Loucy (cell line): ENCODE measurements at regions not wholly inside any gene's neighbourhood (a gene's known extent, or its start where the extent isn't known, plus 50 kb on each side); places are given as distances from the start of the nearest gene placed in this dataset.

Experiments used
- H2AFZ ChIP-seq: fragments of 200-600 bp; sonication (generic); 2 replicates; pipeline ENCODE4 v1.6.0; 2016; ENCODE audit warnings: antibody characterized with exemption, mild to moderate bottlenecking, low read length, moderate library complexity
- H3F3A ChIP-seq: fragments of 200-600 bp; 2 replicates; pipeline ENCODE4 v1.6.0; 2016; ENCODE audit warnings: antibody characterized with exemption, low read depth, mild to moderate bottlenecking
- H3K27me3 ChIP-seq: fragments of 200-600 bp; sonication (generic); 2 replicates; pipeline ENCODE4 v1.6.1; 2014; ENCODE audit warnings: low read length, mild to moderate bottlenecking; ENCODE audit not compliant: insufficient read depth, poor library complexity, severe bottlenecking
- H3K36me3 ChIP-seq: fragments of 200-600 bp; sonication (generic); 2 replicates; pipeline ENCODE4 v1.6.1; 2016; ENCODE audit warnings: low read length; ENCODE audit not compliant: insufficient read depth
- H3K4me1 ChIP-seq: fragments of 200-600 bp; sonication (generic); 2 replicates; pipeline ENCODE4 v1.5.1; 2014; ENCODE audit warnings: low read length, mild to moderate bottlenecking; ENCODE audit not compliant: insufficient read depth, poor library complexity, severe bottlenecking
- H3K4me2 ChIP-seq: fragments of 200-600 bp; sonication (generic); 2 replicates; pipeline ENCODE4 v1.6.0; 2014; ENCODE audit warnings: antibody characterized with exemption, low read length, low read depth, mild to moderate bottlenecking; ENCODE audit not compliant: poor library complexity, severe bottlenecking
- H3K4me3 ChIP-seq: fragments of 200-600 bp; sonication (generic); 2 replicates; pipeline ENCODE4 v1.5.1; 2014; ENCODE audit warnings: low read length, mild to moderate bottlenecking, mixed read lengths; ENCODE audit not compliant: poor library complexity, severe bottlenecking
- H3K79me2 ChIP-seq: fragments of 200-600 bp; sonication (generic); 2 replicates; pipeline ENCODE4 v1.6.1; 2014; ENCODE audit warnings: low read length; ENCODE audit not compliant: insufficient read depth
- H3K9ac ChIP-seq: fragments of 200-600 bp; sonication (generic); 2 replicates; pipeline ENCODE4 v1.6.0; 2014; ENCODE audit warnings: mild to moderate bottlenecking, low read depth, low read length, moderate library complexity; ENCODE audit not compliant: poor library complexity, severe bottlenecking
- H3K9me2 ChIP-seq: fragments of 200-600 bp; sonication (generic); replicated peaks from 2 replicates; pipeline ENCODE4 v1.6.1; 2016; ENCODE audit warnings: low read depth, low read length, mixed read lengths
- H3K9me3 ChIP-seq: fragments of 200-600 bp; sonication (generic); 2 replicates; pipeline ENCODE4 v1.6.1; 2014; ENCODE audit warnings: mild to moderate bottlenecking, antibody characterized with exemption, low read length, low read depth; ENCODE audit not compliant: insufficient read depth
- H4K20me1 ChIP-seq: fragments of 200-600 bp; sonication (generic); 2 replicates; pipeline ENCODE4 v1.6.0; 2014; ENCODE audit warnings: antibody characterized with exemption, low read length, mild to moderate bottlenecking; ENCODE audit not compliant: insufficient read depth, poor library complexity, severe bottlenecking
- CTCF ChIP-seq: fragments of 200-600 bp; sonication (generic); conservative IDR thresholded peaks from 2 replicates; pipeline ENCODE4 v1.5.1; 2014; ENCODE audit warnings: mild to moderate bottlenecking, antibody characterized with exemption, low read length
- EZH2phosphoT487 ChIP-seq: fragments of 200-600 bp; IDR thresholded peaks from 2 replicates; pipeline ENCODE4 v1.6.1; 2018; ENCODE audit warnings: antibody characterized with exemption, mild to moderate bottlenecking, moderate library complexity, borderline replicate concordance

GRCh38 chrX:25287521-25287920, 271.8 kb upstream of the ARX start:
- Histone ChIP-seq H4K20me1 (no peaks in the 10 kb centered on the region), H2AFZ (no peak overlapping the region), H3K9me2 (no peaks in the 10 kb centered on the region), H3K4me3 (no peak overlapping the region), H3K4me2 (no peak overlapping the region), H3K4me1 (no peaks in the 10 kb centered on the region), H3K9me3 (no peaks in the 10 kb centered on the region), H3F3A (no peaks in the 10 kb centered on the region), H3K27me3 (no peaks in the 10 kb centered on the region), H3K36me3 (no peaks in the 10 kb centered on the region), H3K79me2 (no peaks in the 10 kb centered on the region), H3K9ac (no peak overlapping the region)
- no peak for TF ChIP-seq CTCF
- no peak for TF ChIP-seq EZH2phosphoT487

GRCh38 chrX:25285598-25285997, 269.8 kb upstream of the ARX start:
- Histone ChIP-seq H3K4me2 (no peak overlapping the region), H3K9ac (no peak overlapping the region), H3K9me3 (no peaks in the 10 kb centered on the region), H4K20me1 (no peaks in the 10 kb centered on the region), H3K79me2 (no peaks in the 10 kb centered on the region), H3K4me1 (no peaks in the 10 kb centered on the region), H3K36me3 (no peaks in the 10 kb centered on the region), H3F3A (no peaks in the 10 kb centered on the region), H3K4me3 (no peak overlapping the region), H3K9me2 (no peaks in the 10 kb centered on the region), H2AFZ (no peak overlapping the region), H3K27me3 (no peaks in the 10 kb centered on the region)
- TF ChIP-seq CTCF, result no peak
- no peak for TF ChIP-seq EZH2phosphoT487

- Histone ChIP-seq H3K79me2 (no peaks in the 10 kb centered on the region), H2AFZ (no peak overlapping the region), H3K27me3 (no peaks in the 10 kb centered on the region), H3K4me1 (no peaks in the 10 kb centered on the region), H4K20me1 (no peaks in the 10 kb centered on the region), H3K9me3 (no peaks in the 10 kb centered on the region), H3F3A (no peaks in the 10 kb centered on the region), H3K4me2 (no peak overlapping the region), H3K9me2 (no peaks in the 10 kb centered on the region), H3K4me3 (no peak overlapping the region), H3K9ac (no peak overlapping the region), H3K36me3 (no peaks in the 10 kb centered on the region)
- TF ChIP-seq EZH2phosphoT487, result no peak
- no peak for TF ChIP-seq CTCF
Observed at GRCh38 chrX:25279510-25279909, 263.7 kb upstream of the ARX start.
